Bone marrow (tissue), 2 donors: ENCODE measurements at regions not wholly inside any gene's neighbourhood (a gene's known extent, or its start where the extent isn't known, plus 50 kb on each side); places are given as distances from the start of the nearest gene placed in this dataset.
A peak's percentile ranks its signal among the peaks of the same experiment; 100 is the strongest.
"Not testable (repeated sequence)": the region's sequence is repeated elsewhere in the genome, so short reads cannot be mapped to it uniquely, and the experiment has no call there.

Experiments
- DNase-seq, 2 donors: peaks; one replicate each; lab custom pipeline; 2025; lab: John Stamatoyannopoulos, UW

- not testable (repeated sequence) for DNase-seq
These were observed 59.2 kb downstream of the CXorf49B start for GRCh38 chrX:71822314-71822713.

- DNase-seq, result no peak
These were observed 60.4 kb downstream of the CXorf49B start for GRCh38 chrX:71823391-71824057.

GRCh38 chrX:71828086-71828485, 64.9 kb downstream of the CXorf49B start:
- no peak for DNase-seq

DNA sequence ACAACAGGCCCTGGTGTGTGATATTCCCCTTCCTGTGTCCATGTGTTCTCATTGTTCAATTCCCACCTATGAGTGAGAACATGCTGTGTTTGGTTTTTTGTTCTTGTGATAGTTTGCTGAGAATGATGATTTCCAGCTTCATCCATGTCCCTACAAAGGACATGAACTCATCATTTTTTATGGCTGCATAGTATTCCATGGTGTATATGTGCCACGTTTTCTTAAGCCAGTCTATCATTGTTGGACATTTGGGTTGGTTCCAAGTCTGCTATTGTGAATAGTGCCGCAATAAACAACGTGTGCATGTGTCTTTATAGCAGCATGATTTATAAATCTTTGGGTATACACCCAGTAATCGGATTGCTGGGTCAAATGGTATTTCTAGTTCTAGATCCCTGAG, 72.6 kb upstream of the NHSL2 start:
- not testable (repeated sequence) for DNase-seq

DNA sequence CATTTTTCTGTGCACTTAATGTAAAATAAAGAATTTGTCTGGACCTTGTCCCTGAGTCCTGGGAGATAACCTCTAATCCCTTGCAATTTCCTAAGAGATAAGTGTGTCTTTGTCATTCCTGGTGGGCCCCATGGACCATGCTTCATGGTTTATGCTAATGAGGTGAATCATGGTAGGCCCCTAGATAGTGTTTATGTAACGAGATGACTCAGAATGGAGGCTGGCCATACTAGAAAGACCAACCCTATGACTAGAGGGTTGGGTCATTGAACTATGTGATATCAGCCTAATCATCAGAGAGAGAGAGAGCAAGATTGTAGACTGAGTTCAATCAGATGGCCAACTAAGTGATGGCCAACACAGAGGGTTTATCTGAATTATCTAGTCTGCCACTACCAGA, 64.2 kb upstream of the NHSL2 start:
- no peak for DNase-seq

DNA sequence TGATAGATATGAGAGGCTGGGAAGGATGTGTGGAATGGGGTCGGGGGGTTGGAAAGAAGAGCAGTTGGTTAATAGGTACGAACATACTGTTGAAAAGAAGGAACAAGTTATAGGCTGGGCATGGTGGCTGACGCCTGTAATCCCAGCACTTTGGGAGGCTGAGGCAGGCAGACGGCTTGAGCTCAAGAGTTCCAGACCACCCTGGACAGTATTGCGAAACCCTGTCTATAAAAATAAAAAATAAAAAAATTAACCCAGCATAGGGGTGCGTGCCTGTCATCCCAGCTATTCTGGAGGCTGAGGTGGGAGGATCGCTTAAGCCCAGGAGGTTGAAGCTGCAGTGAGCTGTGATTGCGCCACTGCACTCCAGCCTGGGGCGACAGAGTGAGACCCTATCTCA, 58.5 kb upstream of the NHSL2 start:
- no peak for DNase-seq

DNA sequence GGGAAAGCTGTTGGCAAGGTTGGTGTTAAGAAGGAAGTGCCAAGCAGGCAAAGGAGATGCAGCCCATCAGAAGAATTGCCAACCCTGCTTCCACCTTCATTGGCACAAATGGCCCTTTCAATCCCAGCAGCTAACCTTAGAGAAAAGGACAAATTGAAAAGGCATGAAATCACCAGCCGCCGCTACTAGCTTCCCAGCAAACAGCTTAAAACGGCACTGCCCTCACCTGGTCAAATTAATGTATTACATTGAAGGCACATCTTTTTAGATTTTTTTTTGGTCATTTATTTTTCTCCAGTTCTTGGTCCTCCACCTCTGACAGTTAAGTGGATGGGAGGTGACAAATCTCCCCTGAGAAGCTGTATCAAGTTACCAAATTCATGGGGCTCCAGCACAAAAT, 51.0 kb upstream of the NHSL2 start:
- DNase-seq, result peak in 1 of 2 donors; percentile 5
